ENCODE measurements at regions not wholly inside any gene's neighbourhood (a gene's known extent, or its start where the extent isn't known, plus 50 kb on each side); places are given as distances from the start of the nearest gene placed in this dataset.

GRCh38 chr10:131574363-131574706 is 262.8 kb upstream of the TCERG1L start:
- TF ChIP-seq CTCF (IDR thresholded peaks at IDR 0.05) (no peak), POLR2A (IDR thresholded peaks at IDR 0.05) (no peak)
